SW480 (cell line): ENCODE measurements at regions not wholly inside any gene's neighbourhood (a gene's known extent, or its start where the extent isn't known, plus 50 kb on each side); places are given as distances from the start of the nearest gene placed in this dataset.
"Not testable (repeated sequence)": the region's sequence is repeated elsewhere in the genome, so short reads cannot be mapped to it uniquely, and the experiment has no call there.

Experiments used
- DNase-seq: peaks from one replicate; pipeline ENCODE4 v3.0.0-alpha.2; 2016; ENCODE audit warnings: low spot score

DNA sequence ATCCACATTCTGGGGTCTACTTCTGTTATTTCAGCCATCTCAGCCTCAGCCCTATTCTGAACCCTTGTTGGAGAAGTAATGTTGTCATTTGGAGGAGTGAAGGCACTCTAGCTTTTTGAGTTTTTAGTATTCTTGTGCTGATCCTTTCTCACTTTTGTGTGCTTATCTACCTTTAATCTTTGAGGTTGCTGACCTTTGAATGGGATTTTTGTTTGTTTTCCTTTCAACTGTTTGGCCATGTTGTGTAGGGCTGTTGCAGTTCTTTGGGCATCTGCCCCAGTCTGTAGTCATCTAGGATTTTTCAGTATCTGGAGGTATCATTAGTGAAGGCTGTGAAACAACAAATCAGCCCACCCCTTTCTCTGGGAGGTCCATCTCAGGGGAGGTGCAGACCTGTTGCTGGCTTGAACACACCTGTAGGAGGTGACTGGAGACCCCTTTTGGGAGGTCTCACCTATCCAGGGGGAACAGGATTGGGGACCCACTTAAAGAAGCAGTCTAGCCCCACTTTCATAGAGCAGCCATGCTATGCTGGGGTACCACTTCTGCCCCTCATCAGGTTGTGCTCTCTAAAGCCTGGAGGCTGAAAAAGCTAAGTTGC is 1391.4 kb downstream of the UQCRFS1 start:
- no peak for DNase-seq

- no peak for DNase-seq
These were observed 1397.0 kb downstream of the UQCRFS1 start for GRCh38 chr19:27815985-27816384.

GRCh38 chr19:27814834-27815233 is 1398.1 kb downstream of the UQCRFS1 start:
- DNase-seq, result not testable (repeated sequence)

DNA sequence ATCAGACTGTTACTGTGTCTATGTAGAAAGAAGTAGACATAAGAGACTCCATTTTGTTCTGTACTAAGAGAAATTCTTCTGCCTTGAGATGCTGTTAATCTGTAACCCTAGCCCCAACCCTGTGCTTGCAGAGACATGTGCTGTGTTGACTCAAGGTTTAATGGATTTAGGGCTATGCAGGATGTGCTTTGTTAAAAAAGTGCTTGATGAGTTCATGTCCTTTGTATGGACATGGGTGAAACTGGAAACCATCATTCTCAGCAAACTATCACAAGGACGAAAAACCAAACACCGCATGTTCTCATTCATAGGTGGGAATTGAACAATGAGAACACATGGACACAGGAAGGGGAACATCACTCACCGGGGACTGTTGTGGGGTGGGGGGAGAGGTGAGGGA is 1398.7 kb downstream of the UQCRFS1 start:
- DNase-seq, result not testable (repeated sequence)

GRCh38 chr19:27806471-27807070 is 1406.4 kb downstream of the UQCRFS1 start:
- DNase-seq, result no peak

- no peak for DNase-seq
These were observed 1407.1 kb downstream of the UQCRFS1 start for GRCh38 chr19:27805848-27806247.

- DNase-seq, result not testable (repeated sequence)
These were observed 1410.7 kb downstream of the UQCRFS1 start for GRCh38 chr19:27802293-27802692.

DNA sequence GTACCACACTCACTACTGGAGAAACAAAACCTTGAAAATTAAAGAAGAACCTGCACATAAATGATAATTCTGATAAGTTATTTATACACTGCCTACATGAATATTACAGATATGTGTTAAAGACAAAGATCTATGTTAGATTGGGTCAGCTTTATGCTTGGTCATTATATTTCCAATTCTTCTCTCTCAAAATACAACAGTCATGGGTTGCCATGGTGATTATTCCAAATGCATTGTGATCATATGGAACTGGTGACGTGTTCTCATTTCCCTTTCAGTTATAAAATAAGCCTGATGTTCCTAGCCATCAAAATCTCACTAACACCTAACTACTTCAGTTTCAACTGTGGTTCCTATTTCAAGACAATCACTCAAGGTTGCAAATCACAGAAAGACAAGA is 1416.4 kb downstream of the UQCRFS1 start:
- no peak for DNase-seq

DNA sequence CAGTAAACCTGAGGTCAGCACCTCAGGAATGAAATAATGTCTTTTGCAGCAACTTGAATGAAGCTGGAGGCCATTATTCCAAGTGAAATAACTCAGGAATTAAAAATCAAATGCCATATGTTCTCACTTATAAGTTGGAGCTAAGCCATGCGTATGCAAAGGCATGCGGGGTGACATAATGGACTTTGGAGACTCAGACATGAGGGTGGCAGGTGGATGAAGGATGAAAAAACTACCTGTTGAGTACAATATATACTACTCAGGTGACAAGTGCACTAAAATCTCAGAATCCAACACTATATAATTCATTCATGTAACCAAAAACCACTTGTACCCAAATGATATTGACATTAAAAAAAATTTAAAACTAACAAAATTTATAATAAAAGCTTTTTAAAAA is 1416.9 kb downstream of the UQCRFS1 start:
- no peak for DNase-seq

DNA sequence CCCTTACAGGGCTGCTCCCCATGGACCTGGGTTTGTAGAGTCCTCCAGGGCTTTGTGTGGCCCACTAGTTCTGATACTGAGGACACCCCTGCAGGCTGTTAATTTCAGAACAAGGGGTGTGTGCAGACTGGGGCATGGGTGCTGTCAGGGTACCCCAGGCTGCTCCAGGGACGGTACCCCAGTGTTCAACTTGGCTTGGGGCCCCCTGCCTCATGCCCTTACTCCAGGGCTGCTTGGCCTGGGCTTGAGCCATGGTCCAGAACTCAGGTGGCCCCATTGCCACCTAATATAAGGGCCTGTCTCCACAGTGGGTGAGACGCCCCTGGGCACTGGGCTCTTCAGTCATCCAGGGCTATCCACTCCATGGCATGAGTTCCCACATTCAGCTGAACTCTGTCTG is 1417.6 kb downstream of the UQCRFS1 start:
- DNase-seq, result no peak

DNA sequence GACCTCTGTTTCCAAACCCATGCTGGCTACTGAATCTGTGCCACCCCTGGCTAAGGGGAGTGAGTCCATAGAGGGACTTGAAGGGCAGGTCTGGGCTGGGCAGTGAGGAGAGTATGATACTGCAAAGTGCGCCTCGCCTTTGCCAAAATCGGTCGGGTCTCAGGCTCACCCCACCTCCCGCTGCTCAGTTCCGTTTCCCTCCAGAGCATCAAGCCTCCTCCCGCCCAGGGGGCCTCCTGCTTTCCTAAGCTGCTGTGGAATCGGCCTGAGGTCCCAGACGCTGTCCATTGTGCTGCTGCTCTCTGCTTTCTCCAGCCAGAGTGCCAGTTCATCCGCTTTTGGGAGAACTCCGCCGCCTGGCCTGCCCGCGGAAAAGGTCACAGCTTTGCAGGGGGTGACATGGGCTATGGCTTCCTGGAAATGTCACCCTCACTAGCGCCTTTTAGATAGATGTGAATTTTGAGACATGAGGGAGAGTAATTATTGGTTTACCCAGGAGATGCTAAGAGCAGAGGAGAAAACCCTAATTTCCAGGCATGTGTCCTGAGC is 1418.4 kb downstream of the UQCRFS1 start:
- DNase-seq, result no peak

DNA sequence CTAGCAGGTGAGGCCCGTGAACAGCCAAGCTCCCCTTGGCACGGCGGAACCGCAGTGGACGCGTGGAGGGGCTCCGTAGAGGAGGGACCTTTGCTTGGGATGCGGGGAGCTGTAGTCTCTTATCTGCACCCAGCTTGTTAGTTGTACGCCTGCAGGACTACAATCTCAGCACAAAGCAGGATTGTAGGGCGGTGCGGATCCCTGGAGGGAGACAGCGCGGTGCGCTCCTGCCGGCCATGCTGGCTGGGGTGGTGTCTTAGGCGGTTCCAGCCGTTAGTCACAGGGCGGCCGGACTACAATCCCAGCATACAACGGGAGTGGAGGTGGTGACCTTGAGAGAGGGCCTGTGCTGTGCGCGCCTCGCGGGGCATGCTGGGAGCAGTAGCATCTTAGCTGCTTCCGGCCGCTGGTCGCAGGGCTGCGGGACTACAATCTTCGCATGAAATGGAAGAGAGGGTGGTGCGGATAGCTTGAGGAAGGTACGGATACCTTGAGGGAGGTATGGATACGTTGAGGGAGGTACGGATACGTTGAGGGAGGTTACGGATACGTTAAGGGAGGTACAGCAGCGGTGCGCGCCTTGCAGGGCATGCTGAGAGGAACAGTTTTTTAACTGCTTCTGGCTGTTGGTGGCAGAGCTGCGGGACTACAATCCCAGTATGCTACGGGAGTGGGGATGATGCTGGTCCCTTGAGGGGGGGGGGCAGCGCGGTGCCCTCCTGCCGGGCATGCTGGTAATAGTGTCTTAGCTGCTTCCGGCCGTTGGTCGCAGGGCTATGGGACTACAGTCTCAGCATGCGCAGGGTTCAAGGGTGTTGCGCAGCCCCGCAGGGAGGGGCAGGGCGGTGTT is 1419.1 kb downstream of the UQCRFS1 start:
- DNase-seq, result peak; percentile 94

- DNase-seq, result peak; percentile 94
These were observed 1419.8 kb downstream of the UQCRFS1 start for GRCh38 chr19:27793128-27793643.

- DNase-seq, result no peak
These were observed 1420.3 kb downstream of the UQCRFS1 start for GRCh38 chr19:27792576-27793127.

GRCh38 chr19:27780367-27781075 is 1432.4 kb downstream of the UQCRFS1 start:
- DNase-seq, result no peak

DNA sequence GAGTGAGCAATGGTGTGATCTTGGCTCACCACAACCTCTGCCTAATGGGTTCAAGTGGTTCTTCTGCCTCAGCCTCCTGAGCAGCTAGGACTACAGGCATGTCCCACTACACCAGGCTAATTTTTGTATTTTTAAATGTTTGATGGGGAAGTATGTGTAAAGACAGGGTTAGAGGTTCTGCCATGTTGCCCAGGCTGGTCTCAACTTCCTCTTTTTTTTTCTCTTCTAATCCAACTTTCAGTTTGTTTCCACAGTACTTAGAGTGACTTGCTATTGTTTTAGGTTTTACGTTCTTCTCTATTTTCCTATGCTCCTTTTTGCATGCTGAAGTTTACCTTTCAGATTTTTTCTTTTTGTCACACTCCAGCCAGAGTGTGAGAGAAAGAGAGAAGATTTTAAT is 1433.0 kb downstream of the UQCRFS1 start:
- DNase-seq, result no peak

DNA sequence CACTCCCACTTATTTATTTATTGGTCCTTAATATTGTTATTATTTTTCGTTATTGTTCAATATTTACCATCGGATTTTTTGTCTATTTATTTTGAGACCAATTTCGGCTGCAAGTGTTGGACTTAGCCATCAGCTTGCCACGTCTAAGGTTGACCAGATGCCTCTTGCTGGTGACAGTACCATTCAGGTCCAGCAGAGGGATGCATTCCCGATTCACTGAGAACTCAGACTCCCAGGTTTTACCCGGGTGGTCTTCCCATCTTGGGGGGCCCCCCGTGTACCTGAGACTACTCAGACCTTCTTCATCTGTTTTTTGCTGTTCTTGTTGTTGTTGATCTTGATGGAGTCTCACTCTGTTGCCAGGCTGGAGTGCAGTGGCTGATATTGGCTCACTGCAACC is 1435.2 kb downstream of the UQCRFS1 start:
- no peak for DNase-seq

GRCh38 chr19:27777242-27777641 is 1435.7 kb downstream of the UQCRFS1 start:
- DNase-seq, result no peak

DNA sequence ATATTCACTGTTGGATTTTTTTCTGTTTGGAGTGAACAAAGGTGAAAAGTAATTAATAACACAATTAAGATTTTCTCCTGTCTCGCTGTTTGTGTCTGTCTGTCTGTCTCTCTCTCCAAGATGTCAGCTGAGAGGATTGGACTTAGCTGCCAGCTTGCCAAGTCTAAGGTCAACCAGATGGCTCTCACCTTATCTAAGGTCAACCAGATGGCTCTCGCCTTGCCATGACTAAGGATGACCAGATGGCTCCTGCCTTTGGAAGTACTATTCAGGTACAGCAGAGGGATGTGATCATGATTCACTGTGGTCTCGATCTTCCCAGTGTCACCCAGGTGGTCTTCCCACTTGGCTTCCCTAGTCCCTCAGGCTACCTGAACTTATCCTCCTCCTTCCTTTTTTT is 1436.4 kb downstream of the UQCRFS1 start:
- DNase-seq, result no peak

- no peak for DNase-seq
These were observed 1436.9 kb downstream of the UQCRFS1 start for GRCh38 chr19:27776020-27776419.

GRCh38 chr19:27775395-27775794 is 1437.6 kb downstream of the UQCRFS1 start:
- no peak for DNase-seq

GRCh38 chr19:27774827-27775226 is 1438.1 kb downstream of the UQCRFS1 start:
- DNase-seq, result no peak
